Erythroblast (primary cell): ENCODE measurements at regions not wholly inside any gene's neighbourhood (a gene's known extent, or its start where the extent isn't known, plus 50 kb on each side); places are given as distances from the start of the nearest gene placed in this dataset.

Experiments used
- GATA1 ChIP-seq: IDR thresholded peaks from 2 replicates; pipeline ENCODE4 v1.6.1; 2011; ENCODE audit warnings: low read depth, mild to moderate bottlenecking, control low read depth, low read length, moderate library complexity
- POLR2A ChIP-seq: IDR thresholded peaks from 2 replicates; pipeline ENCODE4 v1.6.1; 2011; ENCODE audit warnings: mild to moderate bottlenecking, low read length

- no peak for TF ChIP-seq POLR2A
- no peak for TF ChIP-seq GATA1
Measured at GRCh38 chr5:106443746-106444145, 1227.0 kb downstream of the EFNA5 start.
